K562 (cell line): ENCODE measurements at regions not wholly inside any gene's neighbourhood (a gene's known extent, or its start where the extent isn't known, plus 50 kb on each side); places are given as distances from the start of the nearest gene placed in this dataset.

Source experiments
- CREB1 ChIP-seq, 2 experiments: sonication (generic) in 1 of 2; formaldehyde crosslinking in 1 of 2; IDR thresholded peaks; 2 replicates each; pipeline versions ENCODE4 v1.6.1 to v1.8.0; 2012 to 2022; ENCODE audit warnings: inconsistent platforms in 1 of 2, mild to moderate bottlenecking in 1 of 2, missing genetic modification reagents in 1 of 2, moderate library complexity in 1 of 2
- NRF1 ChIP-seq, 2 experiments: fragments of 450-650 bp; IDR thresholded peaks in 1 of 2; conservative IDR thresholded peaks in 1 of 2; 2 replicates each; pipeline ENCODE4 v1.6.1; 2014; ENCODE audit warnings: mild to moderate bottlenecking in 2 of 2
- SIX5 ChIP-seq, 2 experiments: IDR thresholded peaks; 2 replicates each; pipeline ENCODE4 v1.6.1; 2011; ENCODE audit warnings: low read length in 2 of 2, borderline replicate concordance in 1 of 2, low read depth in 1 of 2, mild to moderate bottlenecking in 1 of 2, moderate library complexity in 1 of 2; ENCODE audit not compliant: insufficient read depth in 1 of 2

DNA sequence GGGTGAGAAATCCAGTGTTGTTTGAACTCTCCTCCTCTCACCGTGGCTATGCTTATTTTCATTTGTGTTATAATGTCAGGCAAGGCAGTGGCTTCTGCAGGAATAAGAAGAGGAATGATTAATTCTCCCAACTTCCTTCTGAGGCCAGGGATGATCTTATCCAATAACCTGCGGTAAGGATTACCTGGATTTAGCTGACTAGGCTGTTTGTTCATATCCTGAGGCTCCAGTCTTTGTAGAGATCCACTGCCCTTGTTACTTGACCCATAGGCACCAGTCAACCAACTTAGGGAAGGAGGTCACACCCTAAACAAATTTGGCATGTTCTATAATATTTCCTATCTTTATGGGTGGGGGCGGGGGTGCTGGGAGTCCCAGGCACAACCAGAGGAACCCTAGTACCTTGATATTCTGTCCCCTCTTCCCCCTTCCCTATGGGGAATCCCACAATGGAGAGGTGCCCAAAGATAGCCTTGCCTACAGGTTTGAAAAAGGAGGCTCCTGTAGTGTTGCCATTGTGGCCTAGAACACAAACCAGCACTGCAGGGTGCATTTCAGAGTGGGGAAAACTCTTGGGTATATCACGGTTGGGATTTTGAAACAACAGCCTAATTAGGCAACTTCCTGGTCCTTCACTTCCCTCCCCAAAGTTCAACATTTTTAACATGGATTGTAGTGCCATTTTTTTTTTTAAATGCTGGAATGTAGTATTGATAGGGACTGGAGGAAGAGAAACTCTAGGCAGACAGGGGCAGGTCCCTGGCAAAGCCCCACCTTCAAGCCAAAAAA, 977.5 kb upstream of the SPRY2 start:
- TF ChIP-seq NRF1 (conservative IDR thresholded peaks at IDR 0.05 in 1 of 2, IDR thresholded peaks at IDR 0.05 in 1 of 2), result no peak
- TF ChIP-seq SIX5 (IDR thresholded peaks at IDR 0.05; ENCODE audit: borderline replicate concordance in 1 of 2, insufficient read depth in 1 of 2, low read depth in 1 of 2, low read length in 2 of 2), result no peak
- no peak for TF ChIP-seq CREB1 (IDR thresholded peaks at IDR 0.05)
- TF ChIP-seq CREB1 (CRISPR knock-in tag; IDR thresholded peaks at IDR 0.05), result no peak
